ENCODE measurements at regions not wholly inside any gene's neighbourhood (a gene's known extent, or its start where the extent isn't known, plus 50 kb on each side); places are given as distances from the start of the nearest gene placed in this dataset.

DNA sequence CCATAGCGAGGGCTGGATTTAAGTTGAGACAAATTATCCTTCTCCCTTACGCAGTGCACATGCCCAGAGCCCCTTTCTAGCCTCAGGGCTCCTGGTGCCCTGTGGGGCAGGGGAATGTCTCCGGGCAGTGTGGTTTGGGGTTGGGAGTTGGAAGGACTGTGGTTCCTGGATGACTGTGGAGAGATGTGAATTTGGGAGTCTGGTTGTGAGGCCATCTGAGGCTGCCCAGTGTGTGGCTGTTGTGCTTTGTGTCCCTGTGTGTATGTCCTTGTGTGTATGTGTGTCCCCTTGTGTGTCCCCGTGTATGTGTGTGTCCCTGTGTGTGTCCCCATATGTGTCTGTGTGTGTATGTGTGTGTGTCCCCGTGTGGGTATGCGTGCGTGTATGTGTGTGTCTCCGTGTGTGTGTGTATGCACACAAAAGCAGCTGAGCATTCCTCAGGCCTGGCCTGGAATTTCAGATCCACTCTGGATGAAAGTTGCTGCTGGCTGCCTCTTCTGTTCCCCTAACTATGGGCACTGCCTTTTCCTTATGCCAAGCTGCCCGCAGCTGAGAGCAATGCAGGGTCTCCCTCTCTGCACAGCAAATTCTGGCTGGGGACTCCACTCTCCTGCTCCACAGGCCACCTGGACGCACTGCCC is 65.4 kb downstream of the UBIAD1 start:
- peaks cover 3% of the 10 kb centered on the region for H3K27me3 Mint-ChIP-seq (ENCODE audit: insufficient read depth, unreplicated experiment)

DNA sequence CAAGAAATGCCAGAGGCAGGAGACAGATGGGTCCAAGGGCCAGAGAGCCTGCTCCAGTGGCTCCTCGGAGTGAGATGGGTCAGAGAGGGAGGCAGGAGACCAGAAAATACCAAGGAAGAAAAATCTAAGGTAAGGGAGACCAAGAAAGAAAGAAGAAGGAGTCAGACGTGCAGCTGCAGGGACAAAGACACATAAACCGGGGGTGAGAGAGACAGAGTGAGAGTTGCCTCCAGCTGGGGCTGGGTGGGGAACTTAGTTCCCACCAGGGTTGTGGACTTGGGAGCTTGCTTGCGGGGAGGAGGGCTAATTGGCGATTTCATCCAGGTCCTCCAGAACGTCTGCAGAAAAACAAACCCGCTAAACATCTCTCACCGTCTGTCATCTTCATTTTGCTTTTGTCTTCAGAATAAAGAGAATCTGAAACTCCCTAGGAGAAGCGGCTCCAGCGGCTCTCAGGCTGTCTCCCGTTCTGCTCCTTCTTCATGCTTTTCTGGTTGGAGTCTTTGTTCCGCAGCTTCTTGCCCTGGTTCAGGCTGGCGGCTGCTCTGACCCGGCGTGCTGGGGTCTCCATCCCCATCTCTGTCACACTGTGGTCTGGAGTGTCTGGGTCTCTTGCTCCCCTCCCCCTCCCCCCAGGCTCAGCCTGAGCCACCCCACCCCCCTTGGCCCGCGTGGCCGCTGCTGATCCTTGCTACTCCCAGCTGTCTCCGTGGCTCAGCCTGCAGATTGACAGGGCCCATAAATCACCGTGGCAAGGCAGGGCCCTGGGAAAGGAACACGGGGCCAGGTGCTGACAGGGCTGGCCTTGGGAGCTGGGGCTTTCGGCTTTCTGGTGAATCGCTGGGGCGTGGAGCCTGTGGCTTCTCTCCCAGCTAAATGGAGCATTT is 66.6 kb downstream of the UBIAD1 start:
- H3K4me1 Mint-ChIP-seq (ENCODE audit: low read depth, unreplicated experiment), result peaks cover 16% of the 10 kb centered on the region
- H3K4me1 ChIP-seq, result no peaks in the 10 kb centered on the region
- no peaks in the 10 kb centered on the region for H3K9me3 ChIP-seq
- H3K36me3 ChIP-seq (ENCODE audit: control insufficient read depth, insufficient read depth, low read length), result no peaks in the 10 kb centered on the region
- no peaks in the 10 kb centered on the region for H3K27me3 ChIP-seq (replicated peaks; ENCODE audit: control insufficient read depth, insufficient read depth, low read length)
- DNase-seq, result peak; percentile 42 to 54
- no peak overlapping the region for H3K4me3 ChIP-seq (ENCODE audit: low read depth, low read length)
- no peak overlapping the region for H3K4me3 Mint-ChIP-seq (ENCODE audit: unreplicated experiment)
- ChIA-PET CTCF (interaction anchor here (0.6 to 1.5 kb wide), 2 partner anchors 13 to 21 kb away, joined by 4 to 7 read pairs; no protein-coding TSS in a partner anchor), POLR2A (interaction anchor here (0.5 kb wide), 1 partner anchor 115 kb away, joined by 3 read pairs; no protein-coding TSS in a partner anchor)
- peaks cover 5% of the 10 kb centered on the region for H3K27me3 Mint-ChIP-seq (ENCODE audit: insufficient read depth, unreplicated experiment)
- no peaks in the 10 kb centered on the region for H3K36me3 Mint-ChIP-seq (ENCODE audit: insufficient read depth, unreplicated experiment)
- BruUV-seq (replicated peaks), result no TSS peak
- no peaks in the 10 kb centered on the region for H3K9me3 Mint-ChIP-seq (ENCODE audit: unreplicated experiment)
- intact Hi-C loops (cut with micrococcal nuclease; ENCODE audit: unreplicated experiment), result no loop called here
- no peak overlapping the region for H3K27ac Mint-ChIP-seq (ENCODE audit: unreplicated experiment)
- no peak for TF ChIP-seq CTCF (IDR thresholded peaks at IDR 0.05; ENCODE audit: insufficient read depth in 1 of 2, low read depth in 1 of 2, low read length in 1 of 2, severe bottlenecking in 1 of 2, unreplicated experiment in 1 of 2)

More for the DNA sequence above, 65.4 kb downstream of the UBIAD1 start:
- intact Hi-C loops (cut with micrococcal nuclease; ENCODE audit: unreplicated experiment), result no loop called here
- Mint-ChIP-seq H3K4me3 (ENCODE audit: unreplicated experiment) (no peak overlapping the region), H3K27ac (ENCODE audit: unreplicated experiment) (no peak overlapping the region), H3K4me1 (ENCODE audit: low read depth, unreplicated experiment) (peaks cover 16% of the 10 kb centered on the region), H3K36me3 (ENCODE audit: insufficient read depth, unreplicated experiment) (no peaks in the 10 kb centered on the region), H3K9me3 (ENCODE audit: unreplicated experiment) (no peaks in the 10 kb centered on the region)
- no peak for TF ChIP-seq CTCF (IDR thresholded peaks at IDR 0.05; ENCODE audit: insufficient read depth in 1 of 2, low read depth in 1 of 2, low read length in 1 of 2, severe bottlenecking in 1 of 2, unreplicated experiment in 1 of 2)
- ChIA-PET CTCF (no interaction called here), POLR2A (no interaction called here)
- Histone ChIP-seq H3K4me1 (no peaks in the 10 kb centered on the region), H3K9me3 (no peaks in the 10 kb centered on the region), H3K4me3 (ENCODE audit: low read depth, low read length) (no peak overlapping the region), H3K27me3 (replicated peaks; ENCODE audit: control insufficient read depth, insufficient read depth, low read length) (no peaks in the 10 kb centered on the region), H3K36me3 (ENCODE audit: control insufficient read depth, insufficient read depth, low read length) (no peaks in the 10 kb centered on the region)
- BruUV-seq (replicated peaks), result no TSS peak
- no peak for DNase-seq

GRCh38 chr1:11340233-11340632 is 67.2 kb downstream of the UBIAD1 start:
- Mint-ChIP-seq H3K4me1 (ENCODE audit: low read depth, unreplicated experiment) (peaks cover 16% of the 10 kb centered on the region), H3K9me3 (ENCODE audit: unreplicated experiment) (no peaks in the 10 kb centered on the region)
- CTCF ChIA-PET, result interaction anchor here (0.6 to 1.5 kb wide), 2 partner anchors 12 to 20 kb away, joined by 4 to 7 read pairs; no protein-coding TSS in a partner anchor

More at GRCh38 chr1:11340233-11340632, 67.2 kb downstream of the UBIAD1 start:
- Histone ChIP-seq H3K27me3 (replicated peaks; ENCODE audit: control insufficient read depth, insufficient read depth, low read length) (no peaks in the 10 kb centered on the region), H3K9me3 (no peaks in the 10 kb centered on the region), H3K36me3 (ENCODE audit: control insufficient read depth, insufficient read depth, low read length) (no peaks in the 10 kb centered on the region), H3K4me3 (ENCODE audit: low read depth, low read length) (no peak overlapping the region), H3K4me1 (no peaks in the 10 kb centered on the region)
- no peak overlapping the region for H3K27ac Mint-ChIP-seq (ENCODE audit: unreplicated experiment)
- POLR2A ChIA-PET, result no interaction called here
- DNase-seq, result no peak
- H3K36me3 Mint-ChIP-seq (ENCODE audit: insufficient read depth, unreplicated experiment), result no peaks in the 10 kb centered on the region
- H3K27me3 Mint-ChIP-seq (ENCODE audit: insufficient read depth, unreplicated experiment), result peaks cover 10% of the 10 kb centered on the region
- BruUV-seq (replicated peaks), result no TSS peak
- intact Hi-C loops (cut with micrococcal nuclease; ENCODE audit: unreplicated experiment), result no loop called here
- H3K4me3 Mint-ChIP-seq (ENCODE audit: unreplicated experiment), result no peak overlapping the region
- TF ChIP-seq CTCF (IDR thresholded peaks at IDR 0.05; ENCODE audit: insufficient read depth in 1 of 2, low read depth in 1 of 2, low read length in 1 of 2, severe bottlenecking in 1 of 2, unreplicated experiment in 1 of 2), result no peak
